GM03348 (cell line): ENCODE measurements at regions not wholly inside any gene's neighbourhood (a gene's known extent, or its start where the extent isn't known, plus 50 kb on each side); places are given as distances from the start of the nearest gene placed in this dataset.
"Not testable (repeated sequence)": the region's sequence is repeated elsewhere in the genome, so short reads cannot be mapped to it uniquely, and the experiment has no call there.

Source experiments
- DNase-seq: peaks from one replicate; pipeline ENCODE4 v3.0.0; 2012; ENCODE audit warnings: low spot score

DNA sequence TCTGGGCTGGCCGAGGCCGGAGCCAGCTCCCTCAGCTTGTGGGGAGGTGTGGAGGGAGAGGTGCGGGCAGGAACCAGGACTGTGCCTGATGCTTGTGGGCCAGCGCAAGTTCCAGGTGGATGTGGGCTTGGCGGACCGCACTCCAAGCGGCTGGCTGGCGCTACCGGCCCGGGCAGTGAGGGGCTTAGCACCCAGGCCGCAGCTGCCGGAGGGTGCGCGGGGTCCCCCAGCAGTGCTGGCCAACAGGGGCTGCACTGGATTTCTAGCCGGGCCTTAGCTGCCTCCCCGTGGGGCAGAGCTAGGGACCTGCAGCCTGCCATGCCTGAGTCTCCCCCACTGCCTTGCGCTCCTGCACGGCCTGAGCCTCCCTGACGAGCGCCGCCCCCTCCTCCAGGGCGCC, 242.8 kb downstream of the CCSER2 start:
- DNase-seq = no peak

DNA sequence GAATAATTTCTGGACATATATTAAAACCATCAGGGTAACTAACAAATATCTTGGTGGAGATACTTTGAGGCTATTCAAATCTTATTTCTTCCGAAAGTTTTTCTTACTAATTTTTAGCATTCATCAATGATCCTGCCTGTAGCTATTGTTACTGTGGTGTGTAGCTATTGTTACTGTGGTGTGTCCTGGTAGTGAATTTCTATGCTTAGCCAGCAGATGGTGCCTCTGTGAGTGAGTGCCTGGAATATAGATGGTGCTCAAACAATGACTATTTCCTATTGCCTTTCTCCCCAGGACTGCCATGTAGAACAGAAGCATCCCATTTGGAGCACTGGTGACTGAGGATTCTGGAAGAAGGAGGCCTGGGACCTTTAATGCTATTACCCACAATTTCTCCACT, 245.7 kb downstream of the CCSER2 start:
- no peak for DNase-seq

DNA sequence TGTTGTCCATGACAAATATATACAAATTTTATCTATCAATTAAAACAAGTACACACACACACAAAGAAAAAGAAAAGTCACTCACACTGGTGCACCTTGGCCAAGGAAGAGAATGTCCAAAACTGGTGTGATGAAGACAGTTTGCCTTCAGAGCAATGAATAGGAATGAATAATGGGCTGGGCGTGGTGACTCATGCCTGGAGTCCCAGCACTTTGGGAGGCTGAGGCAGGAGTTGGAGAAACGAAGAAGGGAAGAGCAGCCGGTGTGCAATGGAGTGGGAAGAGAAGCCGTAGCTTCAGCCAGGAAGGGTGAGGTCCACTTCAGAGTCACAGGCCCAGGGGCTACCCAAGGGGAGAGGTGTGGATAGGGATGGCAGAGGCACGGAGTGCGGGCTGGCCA, 253.6 kb downstream of the CCSER2 start:
- DNase-seq = no peak

DNA sequence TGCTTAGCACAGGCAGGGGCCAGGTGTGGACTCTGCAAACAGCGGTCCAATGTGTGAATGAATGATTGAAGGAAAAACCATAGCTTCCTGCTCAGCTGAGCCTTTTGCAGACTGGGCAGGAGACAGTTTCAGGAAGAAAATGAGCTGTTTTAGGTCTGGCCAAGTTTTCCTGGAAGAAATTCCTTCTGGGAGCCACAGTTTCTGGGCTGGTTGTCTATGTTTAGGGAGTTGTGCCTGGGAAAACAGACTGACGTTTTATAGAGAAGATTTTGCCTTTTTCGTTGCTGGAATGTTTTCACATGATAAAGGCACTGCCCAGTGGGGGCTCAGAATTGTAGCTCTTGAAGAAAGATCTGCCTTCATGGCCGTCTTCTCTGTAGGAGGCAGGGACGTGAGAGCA, 255.1 kb downstream of the CCSER2 start:
- no peak for DNase-seq

DNA sequence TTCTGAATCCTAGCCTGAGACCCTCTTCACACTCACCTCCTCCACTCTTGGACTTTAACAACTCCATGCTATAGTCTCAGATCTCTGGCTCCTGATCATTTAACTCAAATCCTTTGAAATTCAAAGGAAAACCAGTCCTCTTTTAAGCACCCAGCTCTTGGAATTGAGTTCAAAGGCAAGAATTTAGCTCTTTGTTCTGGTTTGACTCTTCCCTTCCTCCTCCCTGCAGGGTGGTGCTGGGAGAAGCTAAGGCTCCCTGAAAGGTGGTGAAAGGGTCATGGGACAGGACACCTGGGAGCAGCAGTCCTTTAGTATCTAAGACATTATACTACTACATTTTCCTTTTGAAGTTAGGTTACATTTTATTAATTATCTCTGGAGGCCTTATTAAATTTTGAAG, 259.4 kb downstream of the CCSER2 start:
- DNase-seq = no peak

DNA sequence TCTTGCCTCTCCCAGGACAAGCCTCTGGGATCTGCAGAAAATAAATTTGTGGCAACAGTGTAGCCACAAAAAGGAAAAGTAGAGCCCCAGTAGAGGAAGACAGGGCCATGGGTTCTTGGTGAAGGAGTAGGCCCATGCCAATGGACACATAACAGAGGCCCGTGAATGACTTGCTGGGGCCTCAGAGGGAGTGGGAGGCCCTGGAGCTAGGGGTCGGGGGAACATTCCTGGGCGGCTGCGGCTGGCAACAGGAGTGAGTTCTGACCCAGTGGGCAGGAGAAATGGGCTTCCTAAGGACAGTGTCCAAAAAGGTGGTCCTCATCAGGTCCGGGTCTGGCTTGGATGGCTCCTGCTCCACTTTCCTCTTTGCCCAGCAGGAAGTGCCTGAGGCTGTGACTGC, 260.0 kb downstream of the CCSER2 start:
- no peak for DNase-seq

DNA sequence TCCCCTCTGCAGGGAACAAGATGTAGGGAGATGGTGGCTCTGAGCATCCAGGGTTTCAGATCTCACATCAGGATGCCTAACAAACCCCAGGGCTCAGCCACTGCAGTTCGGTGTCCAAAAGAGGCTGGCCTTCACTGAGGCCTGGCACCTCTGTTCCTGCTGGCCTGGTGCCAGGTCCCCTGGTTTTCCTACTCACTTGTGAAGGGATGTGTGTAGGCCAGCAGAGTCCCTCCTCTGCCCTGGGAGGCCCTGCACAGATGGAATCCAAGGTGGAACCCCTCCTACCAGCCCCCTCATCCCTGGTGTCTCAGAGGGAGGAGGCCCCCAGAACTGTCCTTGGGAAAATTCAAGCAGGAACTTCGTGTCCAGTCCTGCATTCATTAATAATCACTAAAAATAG, 260.6 kb downstream of the CCSER2 start:
- no peak for DNase-seq

DNA sequence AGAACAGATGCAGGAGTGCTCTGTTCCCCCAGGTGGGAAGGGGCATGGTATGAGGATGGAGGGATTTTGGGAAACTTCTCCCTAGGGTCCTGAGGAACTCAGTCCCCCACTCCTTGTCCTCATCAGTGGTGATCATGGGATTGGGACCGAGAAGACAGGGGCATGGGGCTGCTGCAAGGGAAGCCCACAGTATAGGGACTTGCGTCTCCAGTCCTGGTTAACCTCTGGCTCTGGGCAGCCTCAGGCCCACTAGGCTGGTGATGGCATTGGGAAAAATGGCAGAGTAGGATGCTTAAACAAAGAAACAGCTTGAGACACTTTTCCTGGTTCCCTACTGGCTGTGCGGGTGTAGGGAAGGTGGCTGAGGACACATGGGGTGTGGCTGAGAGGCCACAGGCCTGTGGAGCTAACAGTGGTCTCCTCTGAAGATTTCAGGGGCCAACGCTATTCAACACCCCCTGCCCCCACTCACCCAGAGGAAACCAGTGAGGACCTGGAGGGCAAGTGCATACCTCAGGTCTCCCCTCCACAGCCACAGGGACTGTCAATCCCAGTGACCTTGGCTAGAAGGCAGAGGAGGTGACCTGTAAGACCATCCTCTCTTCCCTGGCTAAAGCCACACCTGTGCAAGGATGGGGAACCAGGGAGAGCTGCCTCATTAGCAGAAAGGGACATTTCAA, 261.3 kb downstream of the CCSER2 start:
- DNase-seq = no peak

DNA sequence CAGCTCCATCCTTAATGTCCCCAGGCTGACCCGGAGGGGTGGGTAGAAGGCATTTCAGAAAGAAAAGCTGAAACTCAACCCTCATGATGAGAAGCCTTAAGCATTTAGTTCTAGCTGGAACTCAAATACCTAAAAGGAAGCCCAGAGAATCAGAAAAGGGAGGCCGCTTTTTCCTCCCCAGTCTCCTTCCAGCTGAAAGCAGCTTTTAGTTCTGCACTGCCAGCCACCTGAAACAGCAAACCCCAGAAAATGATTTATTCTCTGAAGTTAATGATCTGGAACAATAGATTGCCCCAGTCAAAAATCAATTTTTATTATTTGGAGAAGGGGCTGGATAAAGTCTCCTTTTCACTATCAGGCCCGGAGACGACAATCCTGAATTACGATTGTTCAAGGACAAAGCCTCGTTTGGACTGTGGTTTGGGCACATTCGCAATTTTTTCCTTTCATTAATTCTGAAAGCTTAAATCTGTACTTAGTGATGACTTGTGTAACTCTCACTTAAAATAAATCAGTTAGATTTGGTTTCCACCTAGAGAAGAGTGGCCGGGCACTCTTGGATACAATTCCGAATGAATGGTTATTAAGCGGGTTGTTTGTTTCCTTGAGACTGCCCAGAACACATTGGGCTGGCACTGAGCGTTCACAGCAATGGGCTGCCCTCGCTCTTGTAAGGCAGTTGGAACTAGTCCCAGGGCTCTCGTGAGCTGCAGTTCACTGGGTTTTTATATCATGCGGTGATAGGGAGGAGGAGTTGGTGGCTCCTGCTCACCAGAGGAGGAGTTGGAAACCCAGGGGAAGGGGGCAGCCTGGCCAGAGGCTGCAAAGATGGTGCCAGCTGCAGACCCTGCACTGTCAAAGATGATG, 262.2 kb downstream of the CCSER2 start:
- no peak for DNase-seq

DNA sequence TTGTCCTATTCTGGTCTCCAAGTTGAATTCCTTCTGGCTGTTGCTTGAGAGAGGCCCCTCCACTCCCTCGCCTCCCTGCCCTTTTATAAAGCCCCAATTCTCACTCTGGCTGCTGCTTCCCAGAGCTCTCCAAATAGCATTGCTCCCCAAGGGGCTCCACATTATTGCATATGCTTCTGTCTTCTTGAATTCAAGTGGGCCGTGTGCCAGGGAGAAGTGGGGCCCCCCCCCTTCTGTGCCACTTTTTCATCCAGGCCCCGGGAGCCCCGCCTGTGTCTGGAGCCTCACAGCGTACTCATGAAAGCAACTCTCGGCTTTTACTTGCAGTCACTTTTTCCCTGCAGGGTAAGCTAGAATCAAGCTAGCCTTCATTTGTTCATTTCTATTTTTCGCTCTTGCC, 265.1 kb downstream of the CCSER2 start:
- DNase-seq = no peak

DNA sequence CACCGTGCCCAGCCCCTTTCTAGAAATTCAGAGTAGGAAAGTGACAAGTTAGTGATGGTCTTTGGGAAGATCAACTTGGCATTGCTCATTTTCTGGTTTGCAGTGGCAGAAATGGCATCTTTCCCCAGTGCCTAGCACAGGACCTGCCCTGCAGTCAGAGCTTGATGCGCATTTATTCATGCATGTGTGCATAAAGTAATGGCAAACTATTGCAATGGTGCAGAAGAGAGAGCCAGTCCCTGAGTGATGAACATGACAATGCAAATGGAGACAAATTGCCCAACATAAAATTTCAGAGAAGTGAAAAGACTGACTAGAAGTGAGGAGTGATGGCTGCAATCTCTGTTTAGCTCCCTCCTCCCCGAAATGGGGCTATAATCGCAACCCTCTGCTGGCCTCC, 268.2 kb downstream of the CCSER2 start:
- DNase-seq = no peak

DNA sequence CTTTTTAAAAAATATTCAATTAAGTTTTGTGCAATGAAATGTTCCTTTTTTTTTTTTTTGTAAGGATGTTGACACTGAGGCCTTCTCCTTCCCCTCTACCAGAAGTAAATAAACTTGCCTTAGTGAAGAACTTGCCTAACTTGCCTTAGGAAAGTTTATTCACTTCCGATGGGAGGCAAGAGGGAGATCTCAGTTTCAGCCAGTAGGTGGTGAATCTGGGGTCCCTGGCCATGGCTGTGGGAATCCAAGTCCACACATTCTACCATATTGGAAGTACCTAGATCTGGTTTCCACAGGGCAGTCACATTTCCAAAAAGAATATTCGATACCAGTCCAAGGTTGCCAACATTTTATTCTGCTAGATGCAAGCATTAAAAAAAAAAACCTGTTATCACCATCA, 270.9 kb downstream of the CCSER2 start:
- no peak for DNase-seq

DNA sequence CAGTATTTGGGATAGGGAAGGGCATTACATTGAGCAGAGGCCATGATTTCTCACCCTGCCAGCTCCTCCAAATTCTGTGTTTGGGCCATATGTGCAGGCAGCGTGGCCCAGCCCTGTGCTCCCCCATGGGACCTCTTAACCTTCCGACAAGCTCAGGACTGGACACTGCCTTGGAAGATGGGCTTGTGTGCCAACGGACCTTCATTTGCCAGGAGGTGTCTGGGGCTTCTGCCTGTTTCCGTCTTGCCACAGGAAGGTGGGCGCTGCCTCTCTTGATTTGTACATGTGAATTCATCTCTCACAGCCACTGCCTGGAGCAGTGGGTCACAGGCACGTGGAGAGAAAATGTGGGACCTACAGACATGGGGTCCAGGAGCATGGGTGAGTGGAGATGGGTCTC, 272.6 kb downstream of the CCSER2 start:
- DNase-seq = no peak

DNA sequence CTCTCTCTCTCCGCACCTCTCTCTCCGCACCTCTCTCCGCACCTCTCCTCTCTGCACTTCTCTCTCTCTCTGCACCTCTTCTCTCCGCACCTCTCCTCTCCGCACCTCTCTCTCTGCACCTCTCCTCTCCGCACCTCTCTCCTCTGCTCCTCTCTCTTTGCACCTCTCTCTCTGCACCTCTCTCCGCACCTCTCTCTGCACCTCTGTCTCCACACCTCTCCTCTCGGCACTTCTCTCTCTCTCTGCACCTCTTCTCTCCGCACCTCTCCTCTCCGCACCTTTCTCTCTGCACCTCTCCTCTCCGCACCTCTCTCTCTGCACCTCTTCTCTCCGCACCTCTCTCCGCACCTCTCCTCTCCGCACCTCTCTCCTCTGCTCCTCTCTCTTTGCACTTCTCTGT, 274.2 kb downstream of the CCSER2 start:
- DNase-seq = not testable (repeated sequence)

DNA sequence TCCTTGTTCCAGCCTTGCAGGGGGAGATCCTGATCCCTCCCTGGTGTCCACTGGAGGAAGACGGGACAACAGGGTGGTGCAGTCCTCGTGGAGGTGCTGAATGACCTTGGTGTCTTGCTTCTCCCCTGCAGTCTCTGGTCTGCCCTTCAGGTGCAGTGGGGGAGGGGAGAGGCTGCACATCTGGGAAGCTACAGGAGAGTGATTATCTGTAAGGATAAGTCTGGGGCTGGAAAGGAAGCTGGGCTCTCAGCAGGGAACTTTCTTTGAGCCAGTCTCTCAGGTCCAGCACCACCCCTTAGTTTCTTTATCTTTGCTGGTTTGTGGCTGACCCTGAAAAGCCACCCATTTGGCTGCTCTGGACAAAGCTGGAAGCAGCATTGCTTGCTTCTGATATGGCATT, 275.6 kb downstream of the CCSER2 start:
- DNase-seq = no peak

DNA sequence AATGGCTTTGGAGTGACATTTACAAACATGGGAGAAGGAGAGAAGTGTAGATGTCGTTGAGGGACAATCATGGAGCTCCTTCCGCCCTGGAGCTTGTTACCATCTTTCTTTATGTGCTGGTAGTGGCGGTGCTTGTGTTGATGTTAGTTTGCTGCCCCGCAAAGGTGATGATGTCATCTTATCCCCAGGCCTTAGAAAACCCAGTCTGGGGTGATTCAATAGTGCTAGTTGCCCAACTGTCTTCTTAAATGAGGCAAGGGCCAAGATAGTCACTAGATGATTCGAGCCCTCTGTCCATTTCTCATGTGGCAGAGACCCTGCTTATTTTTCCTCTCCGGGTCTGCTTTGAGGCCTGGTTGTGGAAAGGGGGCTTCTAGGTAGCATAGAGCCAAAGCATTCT, 277.4 kb downstream of the CCSER2 start:
- no peak for DNase-seq

DNA sequence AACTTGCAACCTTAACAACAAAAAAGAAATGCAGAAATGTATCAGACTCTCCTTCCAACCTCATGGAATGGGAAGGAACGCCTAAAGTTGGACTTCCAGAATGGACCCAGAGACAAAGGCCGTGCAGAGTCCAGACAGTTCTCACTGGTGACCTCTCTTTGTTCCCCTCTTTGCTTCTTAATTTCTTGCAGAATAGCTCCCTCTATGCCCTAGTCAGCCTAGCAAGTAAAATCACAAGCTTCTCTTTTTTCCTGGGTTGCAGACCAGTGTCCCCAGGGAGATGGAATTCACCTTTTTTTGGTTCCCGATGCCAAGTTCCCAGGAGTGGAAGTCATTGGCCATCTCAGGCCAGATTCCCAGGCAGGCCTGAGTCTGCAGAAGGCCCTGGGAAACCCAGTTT, 278.0 kb downstream of the CCSER2 start:
- no peak for DNase-seq

DNA sequence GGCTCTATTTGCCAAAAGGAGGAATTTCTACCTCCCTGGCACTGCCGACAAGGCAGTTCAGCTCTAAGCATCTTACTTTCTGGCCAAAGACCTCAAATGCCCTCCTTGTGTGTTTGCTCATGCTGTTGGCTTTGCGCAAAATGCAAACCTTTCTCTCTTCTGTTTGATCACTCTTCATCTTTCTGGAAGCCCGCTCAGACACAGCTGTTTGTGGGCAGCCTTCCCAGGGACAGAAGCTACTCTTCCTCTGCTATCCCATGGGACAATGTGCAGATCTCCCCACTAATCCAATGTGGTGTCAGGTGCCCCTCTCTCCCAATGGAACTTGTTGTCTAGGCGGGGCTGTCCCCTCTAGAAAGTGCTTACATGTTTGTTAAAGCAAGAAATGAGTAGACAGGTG, 278.7 kb downstream of the CCSER2 start:
- DNase-seq = no peak

DNA sequence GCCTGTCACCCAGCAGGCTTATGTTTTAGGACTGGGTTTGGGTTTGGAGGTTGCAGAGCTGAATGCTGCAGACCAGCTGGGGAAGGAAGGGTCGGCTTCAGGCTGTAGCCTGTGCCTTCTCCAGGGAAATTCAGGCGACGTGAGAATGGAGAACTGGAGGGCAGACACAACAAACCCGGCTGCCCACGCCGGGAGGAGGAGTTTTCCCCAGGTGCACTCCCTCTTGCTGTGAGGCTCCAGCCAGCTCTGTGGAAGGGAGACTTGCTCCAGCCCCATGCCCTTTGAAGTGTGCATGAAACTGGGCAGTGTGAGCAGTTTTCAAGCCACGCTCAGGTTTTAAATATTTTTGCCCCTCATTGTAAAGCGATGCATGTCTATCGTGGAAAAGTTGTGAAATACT, 279.1 kb downstream of the CCSER2 start:
- DNase-seq = no peak

DNA sequence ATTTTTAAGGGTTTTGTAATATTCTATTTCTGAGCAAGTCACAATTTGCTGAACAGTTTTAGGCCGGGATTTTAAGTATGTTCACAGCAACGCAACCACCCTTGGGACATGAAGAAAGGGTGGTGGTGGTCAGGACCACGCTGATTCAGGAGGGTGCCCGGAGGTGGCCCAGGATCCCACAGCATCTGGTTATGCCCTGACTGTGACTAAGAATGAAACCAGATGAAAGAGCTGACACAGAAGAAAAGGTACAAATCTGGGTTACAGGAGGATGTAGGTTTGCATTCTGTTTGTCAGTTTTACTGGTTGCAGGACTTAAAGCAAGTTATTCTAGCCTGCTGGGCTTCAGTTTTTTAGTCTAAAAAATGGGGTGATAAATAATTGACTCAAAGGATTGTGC, 279.7 kb downstream of the CCSER2 start:
- DNase-seq = no peak

DNA sequence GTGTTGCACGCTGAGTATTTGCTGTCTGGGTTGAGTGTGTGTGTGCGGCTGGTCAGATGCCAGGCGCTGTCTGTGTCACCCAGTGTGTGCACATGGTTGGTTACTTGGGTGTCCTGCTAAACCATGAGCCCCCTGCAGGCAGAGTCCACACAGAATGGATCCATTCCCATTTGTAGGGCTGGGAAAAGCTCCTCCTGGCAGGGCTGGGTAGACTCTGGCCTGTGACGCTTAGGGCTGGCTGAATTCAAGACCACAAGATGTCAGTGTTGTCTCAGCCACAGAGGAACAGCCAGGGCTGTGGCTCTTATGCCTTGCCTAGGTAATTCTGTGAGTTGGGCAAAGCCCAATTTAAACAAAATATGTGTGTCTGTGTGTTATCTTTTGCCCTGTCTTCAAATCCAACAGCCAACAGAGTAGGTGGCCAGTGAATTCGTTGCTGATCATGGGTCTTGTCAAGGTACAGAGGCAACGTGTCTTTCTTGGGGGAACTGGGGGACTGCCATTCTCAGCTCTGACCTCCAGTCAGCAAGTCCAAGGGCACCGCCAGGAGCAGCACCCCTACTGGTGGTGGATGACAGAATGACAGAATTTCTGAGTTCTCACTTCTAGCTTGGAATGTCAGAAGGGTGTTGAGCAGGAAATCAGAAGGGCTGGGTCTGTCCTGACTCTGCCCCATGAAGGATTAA, 285.1 kb downstream of the CCSER2 start:
- peak; percentile 37 for DNase-seq

DNA sequence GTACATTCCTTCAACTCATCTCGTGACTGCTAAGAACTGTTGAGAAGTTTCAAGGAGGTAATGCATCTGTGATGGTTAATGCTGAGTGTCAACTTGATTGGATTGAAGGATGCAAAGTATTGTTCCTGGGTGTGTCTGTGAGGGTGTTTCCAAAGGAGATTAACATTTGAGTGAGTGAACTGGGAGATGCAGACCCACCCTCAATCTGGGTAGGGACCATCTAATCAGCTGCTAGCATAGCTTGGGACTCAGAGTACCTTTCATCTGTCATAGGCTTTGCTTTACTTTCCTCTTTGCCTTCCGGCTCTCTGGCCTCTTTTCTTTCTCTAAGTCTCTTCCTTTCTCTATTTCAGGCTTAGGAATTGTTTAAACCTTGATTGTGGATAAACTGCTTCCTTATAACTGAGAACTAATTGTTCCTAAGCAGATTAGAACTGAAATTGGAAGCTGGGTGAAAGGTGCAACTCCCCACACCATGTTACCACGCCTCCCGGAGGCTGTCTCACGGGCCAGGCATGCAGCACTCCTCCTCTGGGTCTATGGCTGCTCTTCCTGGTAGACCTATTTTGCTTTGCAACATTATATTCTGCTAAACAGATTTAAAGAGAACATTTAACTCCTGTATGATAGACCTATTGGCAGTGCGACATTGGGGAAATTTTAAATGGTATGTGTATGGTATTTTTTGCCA, 298.2 kb downstream of the CCSER2 start:
- DNase-seq = no peak

DNA sequence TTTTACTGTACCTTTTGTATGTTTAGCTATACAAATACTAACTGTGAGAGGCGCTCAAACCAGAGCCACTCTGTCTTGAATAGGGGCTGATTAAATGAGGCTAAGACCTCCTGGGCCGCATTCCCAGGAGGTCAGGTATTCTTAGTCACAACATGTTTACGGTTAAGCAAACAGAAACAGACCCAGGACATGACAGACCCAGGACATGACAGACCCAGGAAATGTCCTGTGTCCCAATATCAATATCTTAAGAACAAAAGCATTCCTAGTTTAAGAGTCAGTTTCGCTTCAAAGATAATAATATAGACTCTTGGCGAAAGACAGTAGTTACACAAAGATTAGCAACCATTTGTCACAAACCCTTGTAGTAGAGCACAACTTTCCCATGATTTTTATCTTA, 304.5 kb downstream of the CCSER2 start:
- DNase-seq = no peak
